ENCODE measurements at regions not wholly inside any gene's neighbourhood (a gene's known extent, or its start where the extent isn't known, plus 50 kb on each side); places are given as distances from the start of the nearest gene placed in this dataset.

DNA sequence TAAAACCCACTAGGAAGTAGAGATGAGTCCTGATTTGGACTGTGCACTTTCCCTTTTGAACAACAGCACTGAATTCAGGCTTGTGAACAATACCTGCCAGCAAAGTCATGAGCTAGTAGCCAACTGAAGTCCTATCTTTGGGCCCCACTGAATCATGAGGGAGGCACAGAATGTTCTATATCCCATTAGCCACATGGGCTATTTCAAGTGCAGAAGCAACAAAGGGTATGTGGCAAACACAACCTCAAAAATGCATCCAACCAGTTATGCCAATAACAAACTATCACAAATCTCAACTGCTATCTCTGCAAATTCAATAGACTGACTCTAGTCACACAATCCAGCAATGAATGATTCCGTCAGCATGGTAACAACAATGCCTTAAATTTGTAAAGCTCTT is 276.0 kb downstream of the MRPL39 start:
- TF ChIP-seq, protein P1, sequence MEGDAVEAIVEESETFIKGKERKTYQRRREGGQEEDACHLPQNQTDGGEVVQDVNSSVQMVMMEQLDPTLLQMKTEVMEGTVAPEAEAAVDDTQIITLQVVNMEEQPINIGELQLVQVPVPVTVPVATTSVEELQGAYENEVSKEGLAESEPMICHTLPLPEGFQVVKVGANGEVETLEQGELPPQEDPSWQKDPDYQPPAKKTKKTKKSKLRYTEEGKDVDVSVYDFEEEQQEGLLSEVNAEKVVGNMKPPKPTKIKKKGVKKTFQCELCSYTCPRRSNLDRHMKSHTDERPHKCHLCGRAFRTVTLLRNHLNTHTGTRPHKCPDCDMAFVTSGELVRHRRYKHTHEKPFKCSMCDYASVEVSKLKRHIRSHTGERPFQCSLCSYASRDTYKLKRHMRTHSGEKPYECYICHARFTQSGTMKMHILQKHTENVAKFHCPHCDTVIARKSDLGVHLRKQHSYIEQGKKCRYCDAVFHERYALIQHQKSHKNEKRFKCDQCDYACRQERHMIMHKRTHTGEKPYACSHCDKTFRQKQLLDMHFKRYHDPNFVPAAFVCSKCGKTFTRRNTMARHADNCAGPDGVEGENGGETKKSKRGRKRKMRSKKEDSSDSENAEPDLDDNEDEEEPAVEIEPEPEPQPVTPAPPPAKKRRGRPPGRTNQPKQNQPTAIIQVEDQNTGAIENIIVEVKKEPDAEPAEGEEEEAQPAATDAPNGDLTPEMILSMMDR (IDR thresholded peaks at IDR 0.05; ENCODE audit: low read depth, low read length) = no peak
- TF ChIP-seq EZH2phosphoT487 (IDR thresholded peaks at IDR 0.05; ENCODE audit: low read depth) = no peak

All from OCI-LY3 (cell line).